Nephron progenitor cell (in vitro differentiated cells): ENCODE measurements at regions not wholly inside any gene's neighbourhood (a gene's known extent, or its start where the extent isn't known, plus 50 kb on each side); places are given as distances from the start of the nearest gene placed in this dataset.

ENCODE experiments used
- DNase-seq: peaks from one replicate; pipeline ENCODE4 v3.0.0; 2021
- H3K27ac Mint-ChIP-seq: 2 replicates; pipeline ENCODE4 v1.8.0; 2021; ENCODE audit warnings: mild to moderate bottlenecking, moderate library complexity, mixed read lengths
- H3K27me3 Mint-ChIP-seq: 2 replicates; pipeline ENCODE4 v1.8.0; 2021; ENCODE audit warnings: mild to moderate bottlenecking, low read depth, mixed read lengths; ENCODE audit not compliant: poor library complexity
- H3K36me3 Mint-ChIP-seq: 2 replicates; pipeline ENCODE4 v1.8.0; 2021; ENCODE audit warnings: low read depth, mixed read lengths
- H3K4me1 Mint-ChIP-seq: 2 replicates; pipeline ENCODE4 v1.8.0; 2021; ENCODE audit warnings: mixed read lengths
- H3K4me3 Mint-ChIP-seq: 2 replicates; pipeline ENCODE4 v1.8.0; 2021; ENCODE audit warnings: mild to moderate bottlenecking, moderate library complexity, mixed read lengths
- H3K9me3 Mint-ChIP-seq: 2 replicates; pipeline ENCODE4 v1.8.0; 2021; ENCODE audit warnings: mild to moderate bottlenecking, moderate library complexity, mixed read lengths
- CTCF ChIP-seq: fragments of 200-600 bp; sonication (generic); IDR thresholded peaks from 2 replicates; pipeline ENCODE4 v1.5.0; 2021; ENCODE audit warnings: antibody characterized with exemption

GRCh38 chr12:127556231-127556886 lies 710.6 kb upstream of the TMEM132C start:
- DNase-seq, result no peak
- H3K36me3 Mint-ChIP-seq, result no peaks in the 10 kb centered on the region
- no peak overlapping the region for H3K4me3 Mint-ChIP-seq
- H3K9me3 Mint-ChIP-seq, result peaks cover 17% of the 10 kb centered on the region
- H3K27ac Mint-ChIP-seq, result no peak overlapping the region
- H3K4me1 Mint-ChIP-seq, result peaks cover 5% of the 10 kb centered on the region
- H3K27me3 Mint-ChIP-seq, result peaks cover 30% of the 10 kb centered on the region
- no peak for TF ChIP-seq CTCF

GRCh38 chr12:127558361-127558760 lies 708.6 kb upstream of the TMEM132C start:
- no peaks in the 10 kb centered on the region for H3K9me3 Mint-ChIP-seq
- no peaks in the 10 kb centered on the region for H3K36me3 Mint-ChIP-seq
- no peak for TF ChIP-seq CTCF
- peaks cover 11% of the 10 kb centered on the region for H3K4me1 Mint-ChIP-seq
- DNase-seq, result no peak
- H3K4me3 Mint-ChIP-seq, result no peak overlapping the region
- no peak overlapping the region for H3K27ac Mint-ChIP-seq
- peaks cover 18% of the 10 kb centered on the region for H3K27me3 Mint-ChIP-seq

- no peak overlapping the region for H3K27ac Mint-ChIP-seq
These were observed 707.5 kb upstream of the TMEM132C start for GRCh38 chr12:127559349-127560040.

GRCh38 chr12:127560041-127560478 lies 706.9 kb upstream of the TMEM132C start:
- Mint-ChIP-seq H3K36me3 (no peaks in the 10 kb centered on the region), H3K27me3 (peaks cover 22% of the 10 kb centered on the region), H3K9me3 (peaks cover 6% of the 10 kb centered on the region), H3K4me3 (no peak overlapping the region), H3K27ac (no peak overlapping the region), H3K4me1 (peaks cover 11% of the 10 kb centered on the region)
- TF ChIP-seq CTCF, result no peak
- no peak for DNase-seq

More at GRCh38 chr12:127559349-127560040, 707.5 kb upstream of the TMEM132C start:
- Mint-ChIP-seq H3K4me3 (no peak overlapping the region), H3K27me3 (peaks cover 20% of the 10 kb centered on the region), H3K4me1 (peaks cover 11% of the 10 kb centered on the region), H3K9me3 (peaks cover 1% of the 10 kb centered on the region), H3K36me3 (no peaks in the 10 kb centered on the region)
- peak; percentile 29 for DNase-seq
- peak; percentile 20 for TF ChIP-seq CTCF

GRCh38 chr12:127562816-127563215 lies 704.2 kb upstream of the TMEM132C start:
- TF ChIP-seq CTCF, result no peak
- H3K4me3 Mint-ChIP-seq, result no peak overlapping the region
- H3K9me3 Mint-ChIP-seq, result peaks cover 6% of the 10 kb centered on the region
- no peak for DNase-seq
- no peak overlapping the region for H3K27ac Mint-ChIP-seq
- peaks cover 29% of the 10 kb centered on the region for H3K27me3 Mint-ChIP-seq
- peaks cover 11% of the 10 kb centered on the region for H3K4me1 Mint-ChIP-seq
- H3K36me3 Mint-ChIP-seq, result no peaks in the 10 kb centered on the region
